ENCODE measurements at regions not wholly inside any gene's neighbourhood (a gene's known extent, or its start where the extent isn't known, plus 50 kb on each side); places are given as distances from the start of the nearest gene placed in this dataset.

GRCh38 chr5:97907646-97908400, 724.8 kb upstream of the RIOK2 start:
- H3K27ac Mint-ChIP-seq: no peak overlapping the region
- no peak overlapping the region for H3K27ac ChIP-seq (ENCODE audit: low read length)
- H3K27me3 Mint-ChIP-seq (ENCODE audit: low read depth in 2 of 2): no peaks in the 10 kb centered on the region
- H3K4me3 ChIP-seq (ENCODE audit: low read length): no peak overlapping the region
- no peaks in the 10 kb centered on the region for H3K9me3 ChIP-seq (ENCODE audit: control insufficient read depth, insufficient read depth, low read length)
- H3K27me3 ChIP-seq (ENCODE audit: control insufficient read depth, insufficient read depth, low read length): no peaks in the 10 kb centered on the region
- no peaks in the 10 kb centered on the region for H3K4me1 ChIP-seq (ENCODE audit: control insufficient read depth, insufficient read depth, low read length)
- intact Hi-C loops (cut with micrococcal nuclease): no loop called here
- 96% methylated on average over 3 of the region's 3 CpGs for WGBS (ENCODE audit: insufficient coverage)
- H3K36me3 Mint-ChIP-seq: peaks cover 8% of the 10 kb centered on the region
- no peak for DNase-seq
- no peaks in the 10 kb centered on the region for H3K36me3 ChIP-seq (ENCODE audit: control insufficient read depth, insufficient read depth, low read length)
- H3K4me1 Mint-ChIP-seq: no peaks in the 10 kb centered on the region
- no peak for TF ChIP-seq CTCF (IDR thresholded peaks at IDR 0.05)
- H3K9me3 Mint-ChIP-seq: peaks cover 11% of the 10 kb centered on the region in 2 donors
- no peak for ATAC-seq
- H3K4me3 Mint-ChIP-seq: no peak overlapping the region

- TF ChIP-seq CTCF (IDR thresholded peaks at IDR 0.05): no peak
- Mint-ChIP-seq H3K9me3 (peaks cover 6 to 8% of the 10 kb centered on the region in 2 donors), H3K36me3 (no peaks in the 10 kb centered on the region), H3K27ac (no peak overlapping the region), H3K27me3 (ENCODE audit: low read depth in 2 of 2) (no peaks in the 10 kb centered on the region), H3K4me1 (no peaks in the 10 kb centered on the region), H3K4me3 (no peak overlapping the region)
- Histone ChIP-seq H3K27ac (ENCODE audit: low read length) (no peak overlapping the region), H3K4me3 (ENCODE audit: low read length) (no peak overlapping the region), H3K27me3 (ENCODE audit: control insufficient read depth, insufficient read depth, low read length) (no peaks in the 10 kb centered on the region), H3K9me3 (ENCODE audit: control insufficient read depth, insufficient read depth, low read length) (no peaks in the 10 kb centered on the region), H3K4me1 (ENCODE audit: control insufficient read depth, insufficient read depth, low read length) (no peaks in the 10 kb centered on the region), H3K36me3 (ENCODE audit: control insufficient read depth, insufficient read depth, low read length) (no peaks in the 10 kb centered on the region)
- intact Hi-C loops (cut with micrococcal nuclease): no loop called here
- no peak for ATAC-seq
- DNase-seq: no peak
- WGBS (ENCODE audit: insufficient coverage): 92% methylated on average over 1 of the region's 1 CpG
Measured at GRCh38 chr5:97909541-97909940, 726.5 kb upstream of the RIOK2 start.

- H3K9me3 Mint-ChIP-seq: peaks cover under 1 to 4% of the 10 kb centered on the region in 2 donors
- H3K27me3 Mint-ChIP-seq (ENCODE audit: low read depth in 2 of 2): no peaks in the 10 kb centered on the region
- no peaks in the 10 kb centered on the region for H3K4me1 Mint-ChIP-seq
- no peak overlapping the region for H3K4me3 ChIP-seq (ENCODE audit: low read length)
- DNase-seq (no peak), ATAC-seq (no peak)
- no peaks in the 10 kb centered on the region for H3K9me3 ChIP-seq (ENCODE audit: control insufficient read depth, insufficient read depth, low read length)
- no peak for TF ChIP-seq CTCF (IDR thresholded peaks at IDR 0.05)
- H3K4me3 Mint-ChIP-seq: no peak overlapping the region
- no peak overlapping the region for H3K27ac Mint-ChIP-seq
- intact Hi-C loops (cut with micrococcal nuclease): no loop called here
- H3K36me3 Mint-ChIP-seq: no peaks in the 10 kb centered on the region
- H3K36me3 ChIP-seq (ENCODE audit: control insufficient read depth, insufficient read depth, low read length): no peaks in the 10 kb centered on the region
- H3K4me1 ChIP-seq (ENCODE audit: control insufficient read depth, insufficient read depth, low read length): no peaks in the 10 kb centered on the region
- no peaks in the 10 kb centered on the region for H3K27me3 ChIP-seq (ENCODE audit: control insufficient read depth, insufficient read depth, low read length)
- 78% methylated on average over 1 of the region's 1 CpG for WGBS (ENCODE audit: insufficient coverage)
- H3K27ac ChIP-seq (ENCODE audit: low read length): no peak overlapping the region
Measured at GRCh38 chr5:97914483-97914882, 731.4 kb upstream of the RIOK2 start.

GRCh38 chr5:97915106-97915505, 732.1 kb upstream of the RIOK2 start:
- Mint-ChIP-seq H3K4me1 (no peaks in the 10 kb centered on the region), H3K27ac (no peak overlapping the region), H3K36me3 (no peaks in the 10 kb centered on the region), H3K4me3 (no peak overlapping the region), H3K9me3 (peaks cover 2 to 5% of the 10 kb centered on the region in 2 donors), H3K27me3 (ENCODE audit: low read depth in 2 of 2) (no peaks in the 10 kb centered on the region)
- Histone ChIP-seq H3K27me3 (ENCODE audit: control insufficient read depth, insufficient read depth, low read length) (no peaks in the 10 kb centered on the region), H3K4me3 (ENCODE audit: low read length) (no peak overlapping the region), H3K4me1 (ENCODE audit: control insufficient read depth, insufficient read depth, low read length) (no peaks in the 10 kb centered on the region), H3K27ac (ENCODE audit: low read length) (no peak overlapping the region), H3K36me3 (ENCODE audit: control insufficient read depth, insufficient read depth, low read length) (no peaks in the 10 kb centered on the region), H3K9me3 (ENCODE audit: control insufficient read depth, insufficient read depth, low read length) (no peaks in the 10 kb centered on the region)
- WGBS (ENCODE audit: insufficient coverage): 83% methylated on average over 1 of the region's 1 CpG
- no peak for ATAC-seq
- DNase-seq: no peak
- no peak for TF ChIP-seq CTCF (IDR thresholded peaks at IDR 0.05)
- intact Hi-C loops (cut with micrococcal nuclease): no loop called here
